Lower lobe of right lung (tissue), 2 donors: ENCODE measurements at regions not wholly inside any gene's neighbourhood (a gene's known extent, or its start where the extent isn't known, plus 50 kb on each side); places are given as distances from the start of the nearest gene placed in this dataset.

Experiments used
- ATAC-seq, 2 donors: fragments of 200-7000 bp; cut with Tn5 transposase; one replicate each; pipeline ENCODE4 v1.9.1; 2020 to 2022; ENCODE audit warnings: mild to moderate bottlenecking in 2 of 2, moderate library complexity in 2 of 2
- DNase-seq: peaks from one replicate; pipeline ENCODE4 v3.0.0-alpha.2; 2020
- H3K27ac ChIP-seq: fragments of 200-600 bp; one replicate; pipeline ENCODE4 v1.8.0; 2022
- H3K27me3 ChIP-seq: fragments of 200-600 bp; one replicate; pipeline ENCODE4 v1.8.0; 2022; ENCODE audit warnings: low read depth
- H3K36me3 ChIP-seq: fragments of 200-600 bp; one replicate; pipeline ENCODE4 v1.8.0; 2022; ENCODE audit warnings: mild to moderate bottlenecking
- H3K4me1 ChIP-seq: fragments of 200-600 bp; one replicate; pipeline ENCODE4 v1.8.0; 2022
- H3K4me3 ChIP-seq: fragments of 200-600 bp; one replicate; pipeline ENCODE4 v1.8.0; 2022; ENCODE audit warnings: mild to moderate bottlenecking
- H3K9me3 ChIP-seq: fragments of 200-600 bp; one replicate; pipeline ENCODE4 v1.8.0; 2022
- intact Hi-C: fragments of 100-400 bp; cut with DNase I; formaldehyde crosslinking; loops from one replicate; pipeline ENCODE4 v1.11.0; 2022
- TF ChIP-seq, protein P1 (sequence below): fragments of 200-600 bp; IDR thresholded peaks from one replicate; pipeline ENCODE4 v1.8.0; 2022; ENCODE audit warnings: antibody characterized with exemption, mild to moderate bottlenecking
- donor health status: DM: no; HTN: yes; CAD: no; lungs with severe emphysema.

DNA sequence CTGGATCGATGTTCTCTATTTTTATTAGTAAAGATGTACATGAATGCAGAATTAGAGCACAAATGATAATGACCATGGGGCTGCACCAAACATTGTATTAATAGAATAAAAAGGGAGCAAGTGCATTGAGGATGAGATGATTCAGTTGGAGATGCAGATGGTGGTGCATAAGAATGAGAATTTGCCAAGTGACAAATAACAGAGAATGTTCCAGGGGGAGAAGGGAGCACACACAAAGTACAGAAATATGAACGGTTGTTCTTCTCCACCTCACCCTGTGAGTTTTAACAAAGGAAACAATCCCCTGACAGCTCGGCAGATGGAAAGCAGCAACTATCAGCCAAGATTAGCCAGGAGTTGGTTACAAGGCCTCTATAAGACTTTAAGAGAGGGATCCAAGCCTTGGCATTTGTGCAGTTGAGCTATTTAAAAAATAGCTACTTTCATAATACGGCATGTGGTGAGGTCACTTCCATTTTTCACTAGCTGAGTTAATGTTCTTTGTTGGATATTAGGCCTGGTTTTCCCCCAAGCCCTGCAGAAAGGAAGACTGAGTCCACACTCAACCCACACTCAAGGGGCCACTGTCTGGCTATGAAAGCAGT, 462.5 kb downstream of the TNS3 start:
- no peaks in the 10 kb centered on the region for H3K36me3 ChIP-seq
- no peak for ATAC-seq

DNA sequence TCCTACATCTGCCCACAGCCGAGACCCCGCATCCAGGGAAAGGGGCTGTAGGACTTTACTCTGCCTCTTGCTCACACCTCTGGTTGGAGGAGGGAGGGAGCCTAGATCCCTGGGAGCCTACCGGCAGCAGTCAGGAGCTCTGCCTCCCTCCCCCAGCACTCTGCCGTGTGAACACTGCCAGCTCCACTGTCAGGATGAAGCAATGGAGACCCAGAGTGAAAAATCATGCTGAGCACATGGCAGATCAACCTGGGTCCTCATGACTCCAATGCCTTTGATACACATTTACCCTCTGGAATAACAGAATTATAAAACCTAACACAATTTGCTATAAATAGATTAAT, 477.7 kb downstream of the TNS3 start:
- ATAC-seq: no peak
- no peaks in the 10 kb centered on the region for H3K27me3 ChIP-seq
- no peak overlapping the region for H3K4me3 ChIP-seq
- intact Hi-C loops: no loop called here
- TF ChIP-seq, protein P1, sequence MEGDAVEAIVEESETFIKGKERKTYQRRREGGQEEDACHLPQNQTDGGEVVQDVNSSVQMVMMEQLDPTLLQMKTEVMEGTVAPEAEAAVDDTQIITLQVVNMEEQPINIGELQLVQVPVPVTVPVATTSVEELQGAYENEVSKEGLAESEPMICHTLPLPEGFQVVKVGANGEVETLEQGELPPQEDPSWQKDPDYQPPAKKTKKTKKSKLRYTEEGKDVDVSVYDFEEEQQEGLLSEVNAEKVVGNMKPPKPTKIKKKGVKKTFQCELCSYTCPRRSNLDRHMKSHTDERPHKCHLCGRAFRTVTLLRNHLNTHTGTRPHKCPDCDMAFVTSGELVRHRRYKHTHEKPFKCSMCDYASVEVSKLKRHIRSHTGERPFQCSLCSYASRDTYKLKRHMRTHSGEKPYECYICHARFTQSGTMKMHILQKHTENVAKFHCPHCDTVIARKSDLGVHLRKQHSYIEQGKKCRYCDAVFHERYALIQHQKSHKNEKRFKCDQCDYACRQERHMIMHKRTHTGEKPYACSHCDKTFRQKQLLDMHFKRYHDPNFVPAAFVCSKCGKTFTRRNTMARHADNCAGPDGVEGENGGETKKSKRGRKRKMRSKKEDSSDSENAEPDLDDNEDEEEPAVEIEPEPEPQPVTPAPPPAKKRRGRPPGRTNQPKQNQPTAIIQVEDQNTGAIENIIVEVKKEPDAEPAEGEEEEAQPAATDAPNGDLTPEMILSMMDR: no peak
- H3K36me3 ChIP-seq: no peaks in the 10 kb centered on the region
- H3K4me1 ChIP-seq: no peaks in the 10 kb centered on the region
- no peak for DNase-seq
- no peak overlapping the region for H3K27ac ChIP-seq
- H3K9me3 ChIP-seq: no peaks in the 10 kb centered on the region

More for the DNA sequence above, 462.5 kb downstream of the TNS3 start:
- Histone ChIP-seq H3K4me1 (no peaks in the 10 kb centered on the region), H3K27me3 (no peaks in the 10 kb centered on the region), H3K27ac (no peak overlapping the region), H3K4me3 (no peak overlapping the region), H3K9me3 (no peaks in the 10 kb centered on the region)
- DNase-seq: no peak
- TF ChIP-seq, protein P1: no peak
- intact Hi-C loops: no loop called here

DNA sequence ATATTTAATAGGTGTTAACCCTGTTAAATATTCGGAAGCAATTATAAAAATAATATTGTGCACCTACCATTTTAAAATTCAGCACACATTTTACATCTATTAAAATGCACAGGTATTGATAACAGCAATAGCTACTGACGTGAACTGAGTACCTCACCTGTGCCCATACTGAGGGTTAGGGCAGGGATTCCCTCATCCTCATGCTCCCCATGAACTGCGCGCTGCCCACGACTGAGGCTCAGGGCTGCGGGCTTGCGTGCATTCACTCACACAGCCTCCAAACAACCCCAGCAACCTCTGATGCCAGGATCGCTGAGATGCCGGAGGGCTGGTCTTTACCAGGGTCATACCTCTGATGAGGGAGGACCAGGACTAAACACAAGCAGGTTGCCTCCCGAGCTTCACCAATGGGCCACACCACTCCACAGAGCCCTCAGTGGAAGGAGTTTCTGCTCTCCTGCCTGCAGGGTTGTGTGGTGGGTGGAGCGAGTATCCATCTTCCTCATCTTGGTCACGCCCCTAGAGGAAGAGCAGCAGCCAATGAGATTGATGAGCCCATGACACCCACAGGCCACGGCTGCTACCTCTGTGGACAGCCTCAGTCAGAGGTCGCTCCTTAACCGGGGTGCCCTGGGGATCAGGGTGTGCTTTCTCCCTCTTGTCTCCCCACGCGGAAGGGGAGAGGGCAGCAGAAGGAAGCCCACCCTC, 478.3 kb downstream of the TNS3 start:
- Histone ChIP-seq H3K4me3 (no peak overlapping the region), H3K4me1 (no peaks in the 10 kb centered on the region)

DNA sequence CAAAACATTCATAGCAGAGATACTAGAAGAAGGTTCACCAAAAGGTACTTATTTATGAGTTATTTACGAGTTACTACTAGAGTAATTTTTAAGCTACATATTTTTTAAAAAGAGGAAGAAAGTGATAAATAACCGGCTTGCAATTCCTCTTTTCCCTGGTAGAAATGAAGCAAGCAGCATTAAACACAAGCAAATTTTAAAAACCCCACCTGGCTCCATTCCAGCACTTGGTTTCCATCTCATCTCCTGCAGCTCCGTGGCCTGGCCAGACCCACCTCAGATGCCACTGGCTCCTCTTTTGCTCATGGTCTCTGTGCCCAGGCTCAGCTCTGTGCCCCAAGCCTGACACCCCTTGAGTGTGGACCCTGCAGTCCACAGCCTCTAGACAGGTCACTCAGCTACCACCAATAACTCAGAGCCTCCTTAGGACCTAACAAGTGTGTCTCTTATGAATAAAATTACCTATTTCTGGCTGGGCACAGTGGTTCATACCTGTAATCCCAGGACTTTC, 479.5 kb downstream of the TNS3 start:
- DNase-seq (no peak), ATAC-seq (no peak)
- TF ChIP-seq, protein P1: no peak
- Histone ChIP-seq H3K36me3 (no peaks in the 10 kb centered on the region), H3K27ac (no peak overlapping the region), H3K4me3 (no peak overlapping the region), H3K4me1 (no peaks in the 10 kb centered on the region), H3K27me3 (no peaks in the 10 kb centered on the region), H3K9me3 (no peaks in the 10 kb centered on the region)
- intact Hi-C loops: no loop called here

More for the DNA sequence above, 478.3 kb downstream of the TNS3 start:
- peak in 1 of 2 donors; percentile 19 for ATAC-seq
- Histone ChIP-seq H3K27me3 (no peaks in the 10 kb centered on the region), H3K27ac (no peak overlapping the region), H3K36me3 (no peaks in the 10 kb centered on the region), H3K9me3 (no peaks in the 10 kb centered on the region)
- no peak for DNase-seq
- intact Hi-C loops: no loop called here
- TF ChIP-seq, protein P1: no peak

DNA sequence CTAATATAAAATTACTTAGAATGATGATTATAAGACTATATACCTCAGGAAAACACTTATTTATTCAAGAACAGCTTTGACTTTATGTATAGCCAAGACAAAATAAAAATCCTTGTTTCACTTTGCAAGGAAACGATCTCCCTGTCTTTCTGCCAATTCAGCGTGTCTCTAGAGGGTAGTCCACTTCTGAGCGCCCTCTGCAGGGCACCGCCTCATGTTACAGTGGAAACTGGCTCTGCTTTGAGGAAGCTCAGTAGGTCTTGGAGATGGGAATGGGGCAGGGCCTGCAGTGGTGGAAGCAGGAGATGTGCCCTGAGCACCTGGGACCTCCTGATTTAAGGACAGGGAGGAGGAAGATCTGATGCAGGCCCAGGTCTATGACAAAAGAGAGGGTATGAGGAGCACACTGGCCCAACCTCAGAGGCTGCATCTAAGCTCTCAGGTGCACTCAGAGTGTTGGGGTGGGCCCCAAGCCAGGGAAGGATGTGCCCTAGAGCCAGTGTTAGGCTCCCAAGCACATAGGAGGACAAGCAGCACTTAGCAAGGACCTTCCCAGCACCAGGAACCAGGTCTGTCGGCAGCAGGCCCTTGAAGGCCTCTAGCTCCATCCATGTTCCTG, 481.0 kb downstream of the TNS3 start:
- TF ChIP-seq, protein P1: peak; percentile 52
- Histone ChIP-seq H3K27me3 (no peaks in the 10 kb centered on the region), H3K36me3 (no peaks in the 10 kb centered on the region), H3K27ac (no peak overlapping the region), H3K9me3 (no peaks in the 10 kb centered on the region), H3K4me1 (no peaks in the 10 kb centered on the region), H3K4me3 (no peak overlapping the region)
- intact Hi-C loops: no loop called here
- DNase-seq (peak; percentile 74), ATAC-seq (peak; percentile 89 to 90)
